Ascending aorta (tissue), 2 donors: ENCODE measurements at regions not wholly inside any gene's neighbourhood (a gene's known extent, or its start where the extent isn't known, plus 50 kb on each side); places are given as distances from the start of the nearest gene placed in this dataset.
A peak's percentile ranks its signal among the peaks of the same experiment; 100 is the strongest.

Experiments used
- DNase-seq, 2 donors: peaks; one replicate each; pipeline ENCODE4 v3.0.0-alpha.2; 2019; ENCODE audit warnings: low spot score in 2 of 2
- H3K27ac ChIP-seq, 2 donors: fragments of 200-600 bp; sonication (generic); one replicate each; pipeline ENCODE4 v1.5.1; 2016 to 2017; ENCODE audit warnings: mild to moderate bottlenecking in 1 of 2
- H3K27me3 ChIP-seq: fragments of 200-600 bp; sonication (generic); one replicate; pipeline ENCODE4 v1.5.1; 2017
- H3K36me3 ChIP-seq, 2 donors: fragments of 200-600 bp; sonication (generic); one replicate each; pipeline ENCODE4 v1.5.1; 2016
- H3K4me1 ChIP-seq, 2 donors: fragments of 200-600 bp; sonication (generic); one replicate each; pipeline ENCODE4 v1.5.1; 2016 to 2017; ENCODE audit warnings: mild to moderate bottlenecking in 1 of 2
- H3K4me3 ChIP-seq, 2 donors: fragments of 200-600 bp; sonication (generic); one replicate each; pipeline ENCODE4 v1.5.1; 2016 to 2017; ENCODE audit warnings: mild to moderate bottlenecking in 1 of 2
- H3K9me3 ChIP-seq, 2 donors: fragments of 200-600 bp; sonication (generic); one replicate each; pipeline ENCODE4 v1.5.1; 2016
- CTCF ChIP-seq, 3 experiments: fragments of 200-600 bp in 2 of 3; fragments of 450-650 bp in 1 of 3; sonication (generic) in 2 of 3; IDR thresholded peaks; one replicate each; pipeline ENCODE4 v1.5.1; 2016 to 2019; ENCODE audit warnings: antibody characterized with exemption in 3 of 3, mild to moderate bottlenecking in 1 of 3, moderate library complexity in 1 of 3
- intact Hi-C: fragments of 100-400 bp; cut with DNase I; formaldehyde crosslinking; loops from one replicate; pipeline ENCODE4 v1.15.1; 2023

- Histone ChIP-seq H3K36me3 (no peaks in the 10 kb centered on the region), H3K4me1 (peaks cover 6 to 28% of the 10 kb centered on the region in 2 donors), H3K9me3 (no peaks in the 10 kb centered on the region), H3K27ac (no peak overlapping the region), H3K27me3 (no peaks in the 10 kb centered on the region), H3K4me3 (no peak overlapping the region)
- peak in 1 of 2 donors; percentile 52 for DNase-seq
- intact Hi-C loops, result loop anchor here (10.0 kb wide), 1 partner anchor 198 kb away; no protein-coding TSS in a partner anchor
- no peak for TF ChIP-seq CTCF (IDR thresholded peaks at IDR 0.05)
Observed at GRCh38 chr3:43866529-43867353, 176.0 kb downstream of the ABHD5 start.

GRCh38 chr3:43867436-43868072 is 176.8 kb downstream of the ABHD5 start:
- no peaks in the 10 kb centered on the region for H3K27me3 ChIP-seq
- H3K27ac ChIP-seq, result peak overlapping the region in 1 of 2 donors; percentile 16
- peaks cover 11 to 33% of the 10 kb centered on the region in 2 donors for H3K4me1 ChIP-seq
- intact Hi-C loops, result loop anchor here (10.0 kb wide), 1 partner anchor 197 kb away; no protein-coding TSS in a partner anchor
- H3K4me3 ChIP-seq, result no peak overlapping the region
- no peaks in the 10 kb centered on the region for H3K9me3 ChIP-seq
- no peaks in the 10 kb centered on the region for H3K36me3 ChIP-seq
- TF ChIP-seq CTCF (IDR thresholded peaks at IDR 0.05), result no peak
- peak in 1 of 2 donors; percentile 61 for DNase-seq

- no peaks in the 10 kb centered on the region for H3K9me3 ChIP-seq
- peak overlapping the region; percentile 79 to 85 for H3K27ac ChIP-seq
- H3K4me1 ChIP-seq, result peaks cover 11 to 37% of the 10 kb centered on the region in 2 donors
- no peak overlapping the region for H3K4me3 ChIP-seq
- peak in 1 of 2 donors; percentile 25 for DNase-seq
- no peak for TF ChIP-seq CTCF (IDR thresholded peaks at IDR 0.05)
- H3K27me3 ChIP-seq, result no peaks in the 10 kb centered on the region
- intact Hi-C loops, result loop anchor here (10.0 kb wide), 1 partner anchor 195 kb away; no protein-coding TSS in a partner anchor
- H3K36me3 ChIP-seq, result no peaks in the 10 kb centered on the region
Observed at GRCh38 chr3:43869491-43869890, 178.8 kb downstream of the ABHD5 start.

- H3K4me1 ChIP-seq, result peaks cover 11 to 37% of the 10 kb centered on the region in 2 donors
- intact Hi-C loops, result loop anchor here (2.0 to 10.0 kb wide), 6 partner anchors 15 to 885 kb away; partner anchors contain the start of gene ANO10
- no peaks in the 10 kb centered on the region for H3K27me3 ChIP-seq
- no peak for TF ChIP-seq CTCF (IDR thresholded peaks at IDR 0.05)
- H3K4me3 ChIP-seq, result no peak overlapping the region
- no peaks in the 10 kb centered on the region for H3K9me3 ChIP-seq
- DNase-seq, result peak in 1 of 2 donors; percentile 78
- peak overlapping the region; percentile 79 to 85 for H3K27ac ChIP-seq
- H3K36me3 ChIP-seq, result no peaks in the 10 kb centered on the region
Observed at GRCh38 chr3:43870120-43870519, 179.4 kb downstream of the ABHD5 start.

GRCh38 chr3:43870844-43871626 is 180.3 kb downstream of the ABHD5 start:
- no peak overlapping the region for H3K4me3 ChIP-seq
- H3K36me3 ChIP-seq, result no peaks in the 10 kb centered on the region
- peak overlapping the region; percentile 49 to 85 for H3K27ac ChIP-seq
- H3K27me3 ChIP-seq, result no peaks in the 10 kb centered on the region
- H3K4me1 ChIP-seq, result peaks cover 11 to 37% of the 10 kb centered on the region in 2 donors
- DNase-seq, result peak in 1 of 2 donors; percentile 47
- intact Hi-C loops, result loop anchor here (2.0 to 10.0 kb wide), 6 partner anchors 14 to 886 kb away; partner anchors contain the start of gene ANO10
- no peak for TF ChIP-seq CTCF (IDR thresholded peaks at IDR 0.05)
- H3K9me3 ChIP-seq, result no peaks in the 10 kb centered on the region
